ENCODE measurements at regions not wholly inside any gene's neighbourhood (a gene's known extent, or its start where the extent isn't known, plus 50 kb on each side); places are given as distances from the start of the nearest gene placed in this dataset.

DNA sequence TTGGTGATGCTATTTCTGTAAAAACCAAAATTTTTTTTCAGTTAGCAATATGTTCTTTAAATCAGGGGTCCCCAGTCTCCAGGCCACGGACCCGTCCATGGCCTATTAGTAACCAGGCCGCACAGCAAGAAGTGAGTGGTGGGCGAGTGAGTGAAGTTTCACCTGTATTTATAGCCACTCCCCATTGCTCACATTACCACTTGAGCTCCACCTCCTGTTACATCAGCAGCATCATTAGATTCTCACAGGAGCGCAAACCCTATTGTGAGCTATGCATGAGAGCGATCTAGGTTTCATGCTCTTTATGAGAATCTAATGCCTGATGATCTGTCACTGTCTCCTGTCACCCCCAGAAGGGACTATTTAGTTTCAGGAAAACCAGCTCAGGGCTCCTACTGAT is 58.9 kb upstream of the SLC7A1 start:
- Histone ChIP-seq H2BK15ac (ENCODE audit: low read depth, low read length) (no peak overlapping the region), H3K4ac (ENCODE audit: low read depth, low read length) (no peak overlapping the region), H3K79me2 (ENCODE audit: insufficient read depth, low read length) (no peaks in the 10 kb centered on the region; the same call in 1 of the 2 replicates), H4K5ac (ENCODE audit: insufficient read length, low read depth, low read length) (no peak overlapping the region), H3K23me2 (ENCODE audit: insufficient read length, low read depth, low read length, poor library complexity, severe bottlenecking) (no peaks in the 10 kb centered on the region), H2BK20ac (ENCODE audit: low read depth, low read length, poor library complexity, severe bottlenecking) (no peak overlapping the region), H3K4me1 (ENCODE audit: insufficient read depth, low read length) (no peaks in the 10 kb centered on the region), H2BK5ac (ENCODE audit: insufficient read length, low read length) (no peak overlapping the region), H3K9me3 (ENCODE audit: control insufficient read depth, low read depth, low read length) (no peaks in the 10 kb centered on the region), H4K8ac (replicated peaks; ENCODE audit: insufficient read length, low read depth, low read length) (no peak overlapping the region), H3K23ac (ENCODE audit: insufficient read length, low read depth, low read length) (no peak overlapping the region), H3K27ac (ENCODE audit: insufficient read length, low read depth, low read length) (no peak overlapping the region), H2BK12ac (ENCODE audit: insufficient read length, low read depth, low read length) (no peak overlapping the region), H3K27me3 (ENCODE audit: insufficient read depth, low read length) (no peaks in the 10 kb centered on the region), H4K20me1 (ENCODE audit: control insufficient read depth, insufficient read depth, insufficient read length) (no peaks in the 10 kb centered on the region), H3K79me1 (ENCODE audit: insufficient read depth, low read depth, low read length, poor library complexity, severe bottlenecking) (no peaks in the 10 kb centered on the region), H2AFZ (ENCODE audit: low read length) (no peak overlapping the region), H2AK5ac (ENCODE audit: insufficient read length, low read length) (no peak overlapping the region), H4K91ac (ENCODE audit: insufficient read length, low read depth, low read length) (no peak overlapping the region), H3K18ac (ENCODE audit: insufficient read length, low read depth, low read length) (no peak overlapping the region), H3K4me2 (ENCODE audit: insufficient read depth, insufficient read length, low read length) (no peak overlapping the region), H3K9ac (ENCODE audit: extremely low read depth, insufficient read length, low read length) (no peak overlapping the region), H3K14ac (ENCODE audit: insufficient read depth, low read length) (no peak overlapping the region), H3K56ac (ENCODE audit: insufficient read length, low read depth, low read length) (no peak overlapping the region), H3T11ph (ENCODE audit: low read length) (no peak overlapping the region), H2BK120ac (ENCODE audit: low read depth, low read length, poor library complexity, severe bottlenecking) (no peak overlapping the region)
- Mint-ChIP-seq H3K36me3 (ENCODE audit: insufficient read depth in 1 of 3, low read depth in 3 of 3) (no peaks in the 10 kb centered on the region; a peak in 1 of 7 replicates), H3K4me3 (no peak overlapping the region), H3K27me3 (ENCODE audit: low read depth) (no peaks in the 10 kb centered on the region; the same call in 1 of the 2 replicates), H3K9me3 (peaks cover 7 to 16% of the 10 kb centered on the region in 2 experiments), H3K27ac (no peak overlapping the region), H3K4me1 (no peaks in the 10 kb centered on the region)
- TF ChIP-seq, protein P1, sequence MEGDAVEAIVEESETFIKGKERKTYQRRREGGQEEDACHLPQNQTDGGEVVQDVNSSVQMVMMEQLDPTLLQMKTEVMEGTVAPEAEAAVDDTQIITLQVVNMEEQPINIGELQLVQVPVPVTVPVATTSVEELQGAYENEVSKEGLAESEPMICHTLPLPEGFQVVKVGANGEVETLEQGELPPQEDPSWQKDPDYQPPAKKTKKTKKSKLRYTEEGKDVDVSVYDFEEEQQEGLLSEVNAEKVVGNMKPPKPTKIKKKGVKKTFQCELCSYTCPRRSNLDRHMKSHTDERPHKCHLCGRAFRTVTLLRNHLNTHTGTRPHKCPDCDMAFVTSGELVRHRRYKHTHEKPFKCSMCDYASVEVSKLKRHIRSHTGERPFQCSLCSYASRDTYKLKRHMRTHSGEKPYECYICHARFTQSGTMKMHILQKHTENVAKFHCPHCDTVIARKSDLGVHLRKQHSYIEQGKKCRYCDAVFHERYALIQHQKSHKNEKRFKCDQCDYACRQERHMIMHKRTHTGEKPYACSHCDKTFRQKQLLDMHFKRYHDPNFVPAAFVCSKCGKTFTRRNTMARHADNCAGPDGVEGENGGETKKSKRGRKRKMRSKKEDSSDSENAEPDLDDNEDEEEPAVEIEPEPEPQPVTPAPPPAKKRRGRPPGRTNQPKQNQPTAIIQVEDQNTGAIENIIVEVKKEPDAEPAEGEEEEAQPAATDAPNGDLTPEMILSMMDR (conservative IDR thresholded peaks at IDR 0.05) = no peak
- no peak for DNase-seq
- WGBS (ENCODE audit: extremely low coverage, insufficient read length, low lambda C conversion rate) = no CpG with 5 or more reads among the region's 6 CpGs

All from H9 (cell line).